ENCODE measurements at regions not wholly inside any gene's neighbourhood (a gene's known extent, or its start where the extent isn't known, plus 50 kb on each side); places are given as distances from the start of the nearest gene placed in this dataset.

- 0% methylated on average over 1 of the region's 1 CpG for WGBS (ENCODE audit: insufficient coverage, low coverage, missing lambda C conversion rate)
- no peaks in the 10 kb centered on the region for H3K9me1 ChIP-seq (ENCODE audit: control insufficient read depth, insufficient read depth, low read length)
- no peak overlapping the region for H3K27ac ChIP-seq (ENCODE audit: extremely low read depth, low read depth, low read length)
- no peak for FAIRE-seq
- no peak overlapping the region for H3K9ac ChIP-seq (ENCODE audit: insufficient read depth in 1 of 2, low read depth in 2 of 2, low read length in 2 of 2)
- no peak for DNase-seq (ENCODE audit: extremely low read depth in 1 of 4, low spot score in 3 of 4)
- CTCF ChIA-PET (ENCODE audit: low intra/inter-chr PET ratio): no interaction called here
- POLR2A ChIA-PET: no interaction called here
- H3K4me2 ChIP-seq (ENCODE audit: insufficient read depth, low read length): no peak overlapping the region
- no peak overlapping the region for H2AFZ ChIP-seq (ENCODE audit: low read depth, low read length)
- BruUV-seq (replicated peaks): no TSS peak
- intact Hi-C loops (cut with micrococcal nuclease): no loop called here
- ATAC-seq: no peak
- no peaks in the 10 kb centered on the region for H4K20me1 ChIP-seq (replicated peaks; ENCODE audit: control insufficient read depth, insufficient read depth, low read length)
- no peaks in the 10 kb centered on the region for H3K36me3 ChIP-seq (ENCODE audit: control insufficient read depth, insufficient read depth, low read length)
- H3K4me1 ChIP-seq (replicated peaks in 1 of 2; ENCODE audit: control insufficient read depth in 2 of 2, insufficient read depth in 2 of 2, low read length in 2 of 2): no peaks in the 10 kb centered on the region
- in situ Hi-C loops (cut with MboI): no loop called here
- no peaks in the 10 kb centered on the region for H3K9me3 ChIP-seq (replicated peaks; ENCODE audit: control insufficient read depth, insufficient read depth, low read depth, low read length)
- H3K27me3 ChIP-seq (ENCODE audit: control insufficient read depth in 2 of 2, insufficient read depth in 2 of 2, low read length in 2 of 2): no peaks in the 10 kb centered on the region
- no peak for TF ChIP-seq MTF1 (CRISPR knock-in tag; IDR thresholded peaks at IDR 0.05; ENCODE audit: borderline replicate concordance)
- H3K79me2 ChIP-seq (ENCODE audit: control insufficient read depth, insufficient read depth, low read length): no peaks in the 10 kb centered on the region
- H3K4me3 ChIP-seq: no peak overlapping the region
These were observed 886.0 kb downstream of the TUSC7 start for GRCh38 chr3:117595615-117596014.

GRCh38 chr3:117596503-117596902, 886.9 kb downstream of the TUSC7 start:
- Histone ChIP-seq H3K9me3 (replicated peaks; ENCODE audit: control insufficient read depth, insufficient read depth, low read depth, low read length) (no peaks in the 10 kb centered on the region), H3K4me3 (no peak overlapping the region), H3K36me3 (ENCODE audit: control insufficient read depth, insufficient read depth, low read length) (no peaks in the 10 kb centered on the region), H3K79me2 (ENCODE audit: control insufficient read depth, insufficient read depth, low read length) (no peaks in the 10 kb centered on the region), H3K9ac (ENCODE audit: insufficient read depth in 1 of 2, low read depth in 2 of 2, low read length in 2 of 2) (no peak overlapping the region), H4K20me1 (replicated peaks; ENCODE audit: control insufficient read depth, insufficient read depth, low read length) (no peaks in the 10 kb centered on the region), H3K4me2 (ENCODE audit: insufficient read depth, low read length) (no peak overlapping the region), H3K9me1 (ENCODE audit: control insufficient read depth, insufficient read depth, low read length) (no peaks in the 10 kb centered on the region), H3K27me3 (ENCODE audit: control insufficient read depth in 2 of 2, insufficient read depth in 2 of 2, low read length in 2 of 2) (no peaks in the 10 kb centered on the region), H2AFZ (ENCODE audit: low read depth, low read length) (no peak overlapping the region), H3K4me1 (replicated peaks in 1 of 2; ENCODE audit: control insufficient read depth in 2 of 2, insufficient read depth in 2 of 2, low read length in 2 of 2) (no peaks in the 10 kb centered on the region), H3K27ac (ENCODE audit: extremely low read depth, low read depth, low read length) (no peak overlapping the region)
- 0% methylated on average over 1 of the region's 1 CpG for WGBS (ENCODE audit: insufficient coverage, low coverage, missing lambda C conversion rate)
- no peak for DNase-seq (ENCODE audit: extremely low read depth in 1 of 4, low spot score in 3 of 4)
- FAIRE-seq: no peak
- no peak for TF ChIP-seq XRCC4 (IDR thresholded peaks at IDR 0.05; ENCODE audit: extremely low read depth, insufficient read depth, insufficient read length)
- ChIA-PET POLR2A (no interaction called here), CTCF (ENCODE audit: low intra/inter-chr PET ratio) (no interaction called here)
- ATAC-seq: no peak
- intact Hi-C loops (cut with micrococcal nuclease): no loop called here
- in situ Hi-C loops (cut with MboI): no loop called here
- no TSS peak for BruUV-seq (replicated peaks)

All from K562 (cell line).